ENCODE measurements at regions not wholly inside any gene's neighbourhood (a gene's known extent, or its start where the extent isn't known, plus 50 kb on each side); places are given as distances from the start of the nearest gene placed in this dataset.

DNA sequence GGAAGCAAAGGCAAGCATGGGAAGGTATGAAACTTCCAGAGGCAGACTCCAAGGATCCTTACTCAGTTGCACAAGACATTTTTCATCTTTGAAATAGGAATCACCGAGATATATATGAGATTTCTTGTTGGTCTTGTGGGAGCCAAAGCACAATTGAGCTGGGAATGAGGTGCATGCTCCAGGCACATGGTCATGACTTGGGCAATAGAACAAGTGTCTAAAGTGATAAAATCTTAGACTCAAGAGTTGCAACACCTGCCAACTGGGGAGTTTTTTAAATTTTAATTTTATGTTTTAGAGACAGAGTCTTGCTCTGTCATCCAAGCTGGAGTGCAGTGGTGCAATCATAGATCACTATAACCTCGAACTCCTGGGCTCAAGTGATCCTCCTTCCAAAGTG, 169.5 kb upstream of the ADCY1 start:
- no peak for TF ChIP-seq EZH2 (IDR thresholded peaks at IDR 0.05; ENCODE audit: low read length, missing control alignments)
- TF ChIP-seq, protein P1, sequence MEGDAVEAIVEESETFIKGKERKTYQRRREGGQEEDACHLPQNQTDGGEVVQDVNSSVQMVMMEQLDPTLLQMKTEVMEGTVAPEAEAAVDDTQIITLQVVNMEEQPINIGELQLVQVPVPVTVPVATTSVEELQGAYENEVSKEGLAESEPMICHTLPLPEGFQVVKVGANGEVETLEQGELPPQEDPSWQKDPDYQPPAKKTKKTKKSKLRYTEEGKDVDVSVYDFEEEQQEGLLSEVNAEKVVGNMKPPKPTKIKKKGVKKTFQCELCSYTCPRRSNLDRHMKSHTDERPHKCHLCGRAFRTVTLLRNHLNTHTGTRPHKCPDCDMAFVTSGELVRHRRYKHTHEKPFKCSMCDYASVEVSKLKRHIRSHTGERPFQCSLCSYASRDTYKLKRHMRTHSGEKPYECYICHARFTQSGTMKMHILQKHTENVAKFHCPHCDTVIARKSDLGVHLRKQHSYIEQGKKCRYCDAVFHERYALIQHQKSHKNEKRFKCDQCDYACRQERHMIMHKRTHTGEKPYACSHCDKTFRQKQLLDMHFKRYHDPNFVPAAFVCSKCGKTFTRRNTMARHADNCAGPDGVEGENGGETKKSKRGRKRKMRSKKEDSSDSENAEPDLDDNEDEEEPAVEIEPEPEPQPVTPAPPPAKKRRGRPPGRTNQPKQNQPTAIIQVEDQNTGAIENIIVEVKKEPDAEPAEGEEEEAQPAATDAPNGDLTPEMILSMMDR (conservative IDR thresholded peaks at IDR 0.05 in 1 of 2, IDR thresholded peaks at IDR 0.05 in 1 of 2; ENCODE audit: low read depth in 1 of 2, low read length in 2 of 2) = no peak

Measured in fibroblast of lung (primary cell).